Activated T-helper 1 cell treated with anti-CD3 and anti-CD28 coated beads, Interleukin-12 subunit alpha, Interleukin-12 subunit beta, Interleukin-2, Interleukin-4 antibody, amounts not matched to agents 30 ng/mL and 10 ng/mL and 1 ng/mL, durations not matched to agents 14 hours and 24 hours and 36 hours (primary cell): ENCODE measurements at regions not wholly inside any gene's neighbourhood (a gene's known extent, or its start where the extent isn't known, plus 50 kb on each side); places are given as distances from the start of the nearest gene placed in this dataset.

Experiments used
- DNase-seq: peaks from one replicate; pipeline ENCODE4 v3.0.0; 2021; ENCODE audit warnings: low spot score
- H3K27ac Mint-ChIP-seq: one replicate; pipeline ENCODE4 v1.8.0; 2021; ENCODE audit warnings: mild to moderate bottlenecking, mixed read lengths
- H3K27me3 Mint-ChIP-seq: one replicate; pipeline ENCODE4 v1.8.0; 2022; ENCODE audit warnings: mild to moderate bottlenecking, moderate library complexity, mixed read lengths; ENCODE audit not compliant: insufficient read depth
- H3K36me3 Mint-ChIP-seq: one replicate; pipeline ENCODE4 v1.8.0; 2021; ENCODE audit warnings: low read depth, mixed read lengths
- H3K4me1 Mint-ChIP-seq: one replicate; pipeline ENCODE4 v1.8.0; 2021; ENCODE audit warnings: low read depth, mixed read lengths
- H3K4me3 Mint-ChIP-seq: one replicate; pipeline ENCODE4 v1.8.0; 2021; ENCODE audit warnings: mild to moderate bottlenecking, moderate library complexity, mixed read lengths
- H3K9me3 Mint-ChIP-seq: one replicate; pipeline ENCODE4 v1.8.0; 2021; ENCODE audit warnings: mixed read lengths
- intact Hi-C: fragments of 100-400 bp; cut with micrococcal nuclease; formaldehyde crosslinking; loops from one replicate; pipeline ENCODE4 v1.15.1; 2024

- Mint-ChIP-seq H3K36me3 (no peaks in the 10 kb centered on the region), H3K4me3 (no peak overlapping the region), H3K9me3 (no peaks in the 10 kb centered on the region), H3K4me1 (no peaks in the 10 kb centered on the region), H3K27me3 (peaks cover 13% of the 10 kb centered on the region), H3K27ac (no peak overlapping the region)
- intact Hi-C loops = no loop called here
- DNase-seq = no peak
These were observed 145.5 kb upstream of the CELF2 start for GRCh38 chr10:10872035-10872673.

DNA sequence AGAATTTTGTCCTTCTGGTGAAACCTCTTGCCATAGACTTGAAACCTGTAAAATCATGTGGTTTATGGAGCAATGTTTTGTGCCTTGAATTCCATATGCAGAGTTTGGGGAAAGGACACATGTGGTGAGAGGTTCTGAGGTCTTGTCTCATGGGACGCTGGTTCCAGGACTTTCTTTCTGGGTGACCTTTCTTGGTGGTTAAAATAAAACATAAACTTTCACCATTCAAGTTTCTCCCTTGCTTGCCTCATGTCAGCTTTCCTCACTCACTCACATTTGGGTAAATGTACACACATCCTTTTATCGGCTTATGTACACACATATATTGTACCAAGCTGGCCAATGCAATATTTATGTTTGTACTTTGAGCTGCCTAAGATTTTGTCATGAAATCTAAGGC lies 144.9 kb upstream of the CELF2 start:
- H3K4me1 Mint-ChIP-seq = no peaks in the 10 kb centered on the region
- H3K9me3 Mint-ChIP-seq = no peaks in the 10 kb centered on the region
- no peak overlapping the region for H3K27ac Mint-ChIP-seq
- no peak for DNase-seq
- no peaks in the 10 kb centered on the region for H3K36me3 Mint-ChIP-seq
- intact Hi-C loops = no loop called here
- peaks cover 15% of the 10 kb centered on the region for H3K27me3 Mint-ChIP-seq
- H3K4me3 Mint-ChIP-seq = no peak overlapping the region

DNA sequence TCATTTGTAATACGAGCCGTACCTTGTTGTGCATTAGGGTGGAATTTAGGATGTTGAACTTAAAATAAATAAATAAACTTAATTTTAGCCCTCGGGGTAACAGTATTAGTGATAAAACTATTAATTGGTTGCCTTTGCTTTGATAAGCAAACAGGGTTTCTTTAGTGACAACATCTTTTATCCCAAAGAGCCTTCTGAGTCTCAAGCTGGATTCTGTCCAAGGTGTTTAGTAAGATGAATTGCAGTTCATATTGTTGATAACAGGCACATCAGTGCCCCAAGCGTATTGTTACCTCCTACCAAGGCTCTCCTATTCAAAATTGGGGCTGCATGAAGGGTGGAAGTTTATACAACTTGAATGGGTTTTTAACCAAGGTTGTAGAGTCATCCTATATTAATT lies 144.4 kb upstream of the CELF2 start:
- intact Hi-C loops = no loop called here

GRCh38 chr10:10873915-10874314 lies 143.8 kb upstream of the CELF2 start:
- peaks cover 15% of the 10 kb centered on the region for H3K27me3 Mint-ChIP-seq
- no peaks in the 10 kb centered on the region for H3K9me3 Mint-ChIP-seq
- no peak for DNase-seq
- H3K36me3 Mint-ChIP-seq = no peaks in the 10 kb centered on the region
- H3K4me1 Mint-ChIP-seq = no peaks in the 10 kb centered on the region
- H3K27ac Mint-ChIP-seq = no peak overlapping the region
- intact Hi-C loops = no loop called here
- H3K4me3 Mint-ChIP-seq = no peak overlapping the region

More for the DNA sequence above, 144.4 kb upstream of the CELF2 start:
- DNase-seq = no peak
- H3K27ac Mint-ChIP-seq = no peak overlapping the region
- H3K9me3 Mint-ChIP-seq = no peaks in the 10 kb centered on the region
- no peak overlapping the region for H3K4me3 Mint-ChIP-seq
- H3K4me1 Mint-ChIP-seq = no peaks in the 10 kb centered on the region
- peaks cover 15% of the 10 kb centered on the region for H3K27me3 Mint-ChIP-seq
- no peaks in the 10 kb centered on the region for H3K36me3 Mint-ChIP-seq

DNA sequence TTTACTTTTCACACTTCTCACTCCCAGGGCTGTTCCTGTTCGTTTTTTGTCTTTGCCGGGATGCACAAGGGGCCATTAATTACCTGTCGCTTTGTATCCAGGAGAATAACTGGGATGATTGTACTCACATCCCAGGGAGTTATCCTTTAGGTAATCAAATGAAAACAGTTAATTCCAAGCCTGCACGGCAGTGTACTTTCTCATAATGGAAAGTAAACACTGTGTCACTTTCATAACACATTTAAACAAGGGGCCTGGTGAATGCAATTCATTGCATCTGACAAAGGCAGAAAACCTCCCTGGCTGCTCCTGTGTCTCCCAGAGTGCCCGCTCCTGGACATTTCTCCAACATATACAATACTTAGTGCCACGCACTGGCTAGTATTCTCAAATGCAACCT lies 138.7 kb upstream of the CELF2 start:
- Mint-ChIP-seq H3K27me3 (peaks cover 16% of the 10 kb centered on the region), H3K9me3 (no peaks in the 10 kb centered on the region), H3K36me3 (no peaks in the 10 kb centered on the region), H3K4me3 (no peak overlapping the region), H3K4me1 (no peaks in the 10 kb centered on the region), H3K27ac (no peak overlapping the region)
- intact Hi-C loops = no loop called here
- DNase-seq = no peak

DNA sequence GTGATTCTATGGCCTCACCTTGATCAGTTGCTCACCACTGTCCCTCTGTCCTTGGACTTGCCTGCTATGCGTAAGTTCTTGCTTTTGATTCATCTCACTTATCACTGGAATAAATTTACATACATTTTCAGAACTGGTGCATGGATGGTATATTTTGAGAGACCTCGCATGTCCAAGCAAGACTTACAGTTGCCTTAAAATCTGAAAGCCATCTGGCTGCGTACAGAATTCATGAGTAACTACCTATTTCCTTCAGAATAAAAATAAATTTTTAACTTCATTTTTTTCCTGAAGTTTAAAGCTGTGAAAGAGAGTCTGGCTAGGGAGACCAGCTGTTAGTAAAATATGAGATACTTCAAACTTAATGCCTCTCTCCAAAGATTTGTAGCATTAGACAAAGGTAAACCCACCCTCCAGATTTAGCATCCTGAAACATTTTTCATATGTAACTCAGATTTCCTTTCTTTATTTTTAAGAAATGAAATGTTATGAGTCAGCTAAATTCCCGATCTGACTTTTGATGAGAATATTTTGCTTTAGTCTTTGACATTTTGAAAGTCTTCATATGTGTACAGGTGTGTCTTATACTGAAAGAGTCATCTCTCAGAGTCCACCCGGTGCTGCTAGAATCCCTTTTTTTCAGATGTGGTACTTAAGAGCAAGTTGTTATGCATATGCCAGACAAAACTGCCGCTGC lies 136.4 kb upstream of the CELF2 start:
- Mint-ChIP-seq H3K4me1 (no peaks in the 10 kb centered on the region), H3K4me3 (no peak overlapping the region), H3K27ac (no peak overlapping the region), H3K27me3 (peaks cover 15% of the 10 kb centered on the region), H3K36me3 (no peaks in the 10 kb centered on the region), H3K9me3 (peaks cover 7% of the 10 kb centered on the region)
- DNase-seq = no peak
- intact Hi-C loops = no loop called here

GRCh38 chr10:10883737-10884136 lies 133.9 kb upstream of the CELF2 start:
- Mint-ChIP-seq H3K9me3 (peaks cover 7% of the 10 kb centered on the region), H3K4me1 (no peaks in the 10 kb centered on the region), H3K27ac (no peak overlapping the region), H3K4me3 (no peak overlapping the region), H3K36me3 (no peaks in the 10 kb centered on the region), H3K27me3 (peaks cover 12% of the 10 kb centered on the region)
- intact Hi-C loops = no loop called here
- no peak for DNase-seq

DNA sequence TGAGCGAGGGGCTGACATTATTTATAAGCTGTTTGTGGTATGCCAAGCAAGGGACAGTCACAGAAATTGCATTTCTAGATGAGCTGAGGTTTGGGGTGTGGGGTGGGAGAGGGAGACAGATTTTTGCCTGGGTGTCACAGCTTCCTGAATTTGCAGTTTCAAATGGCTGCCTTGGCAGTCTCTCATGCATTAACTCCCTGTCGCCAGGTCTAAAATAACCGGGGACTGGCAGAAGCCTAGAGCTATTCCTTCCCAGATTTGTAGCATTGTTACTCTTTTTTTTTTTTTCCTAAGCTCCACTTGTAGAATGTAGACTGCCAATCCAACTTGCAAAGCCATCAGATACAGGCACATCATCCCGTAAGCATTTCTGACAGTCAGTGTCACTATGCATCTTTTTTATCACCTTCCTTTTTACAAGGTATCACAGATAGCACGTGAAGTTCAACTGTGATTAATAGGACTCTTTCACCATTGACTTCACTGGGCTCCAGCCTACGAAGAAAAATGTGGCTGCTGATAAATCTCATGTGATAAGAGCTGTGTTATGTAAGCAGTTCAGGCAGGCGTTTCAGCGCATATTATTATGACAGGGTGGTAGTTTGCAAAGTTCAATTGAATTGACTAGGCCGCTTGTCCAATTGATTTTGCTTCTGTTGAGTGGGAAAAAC lies 130.7 kb upstream of the CELF2 start:
- no peak overlapping the region for H3K27ac Mint-ChIP-seq
- intact Hi-C loops = no loop called here
- H3K4me3 Mint-ChIP-seq = no peak overlapping the region
- H3K4me1 Mint-ChIP-seq = no peaks in the 10 kb centered on the region
- peaks cover 9% of the 10 kb centered on the region for H3K27me3 Mint-ChIP-seq
- H3K36me3 Mint-ChIP-seq = no peaks in the 10 kb centered on the region
- H3K9me3 Mint-ChIP-seq = peaks cover 7% of the 10 kb centered on the region
- DNase-seq = no peak

- Mint-ChIP-seq H3K4me1 (no peaks in the 10 kb centered on the region), H3K36me3 (no peaks in the 10 kb centered on the region), H3K4me3 (no peak overlapping the region), H3K9me3 (no peaks in the 10 kb centered on the region), H3K27me3 (no peaks in the 10 kb centered on the region), H3K27ac (no peak overlapping the region)
- DNase-seq = no peak
- intact Hi-C loops = no loop called here
These were observed 126.3 kb upstream of the CELF2 start for GRCh38 chr10:10891124-10892082.

- no peaks in the 10 kb centered on the region for H3K4me1 Mint-ChIP-seq
- no peaks in the 10 kb centered on the region for H3K9me3 Mint-ChIP-seq
- H3K4me3 Mint-ChIP-seq = no peak overlapping the region
- no peak overlapping the region for H3K27ac Mint-ChIP-seq
- H3K27me3 Mint-ChIP-seq = no peaks in the 10 kb centered on the region
- no peak for DNase-seq
- intact Hi-C loops = no loop called here
- no peaks in the 10 kb centered on the region for H3K36me3 Mint-ChIP-seq
These were observed 125.3 kb upstream of the CELF2 start for GRCh38 chr10:10892290-10892875.

GRCh38 chr10:10897400-10897799 lies 120.3 kb upstream of the CELF2 start:
- no peak overlapping the region for H3K27ac Mint-ChIP-seq
- no peaks in the 10 kb centered on the region for H3K4me1 Mint-ChIP-seq
- no peak for DNase-seq
- intact Hi-C loops = no loop called here
- no peak overlapping the region for H3K4me3 Mint-ChIP-seq
- no peaks in the 10 kb centered on the region for H3K9me3 Mint-ChIP-seq
- H3K36me3 Mint-ChIP-seq = no peaks in the 10 kb centered on the region
- H3K27me3 Mint-ChIP-seq = peaks cover 6% of the 10 kb centered on the region

DNA sequence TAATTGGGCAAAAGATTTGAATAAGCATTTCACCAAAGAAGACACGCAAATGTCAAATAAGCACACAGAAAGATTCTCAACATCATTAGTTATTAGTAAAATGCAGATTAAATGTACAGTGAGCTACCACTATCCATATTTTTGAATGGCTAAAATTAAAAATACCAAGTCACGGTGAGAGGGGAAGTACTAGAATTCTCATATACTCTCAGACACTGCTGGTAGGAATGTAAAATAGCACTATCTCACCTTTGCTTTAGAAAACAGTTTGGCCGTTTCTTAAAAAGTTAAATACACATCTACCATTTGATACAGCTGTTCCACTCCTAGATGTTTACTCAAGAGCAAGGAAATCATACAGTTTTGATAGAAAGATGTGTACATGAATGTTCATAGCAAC lies 115.8 kb upstream of the CELF2 start:
- intact Hi-C loops = no loop called here
- no peaks in the 10 kb centered on the region for H3K4me1 Mint-ChIP-seq
- no peaks in the 10 kb centered on the region for H3K9me3 Mint-ChIP-seq
- H3K27me3 Mint-ChIP-seq = peaks cover 7% of the 10 kb centered on the region
- H3K36me3 Mint-ChIP-seq = no peaks in the 10 kb centered on the region
- H3K27ac Mint-ChIP-seq = no peak overlapping the region
- no peak for DNase-seq
- no peak overlapping the region for H3K4me3 Mint-ChIP-seq
